ENCODE measurements at regions not wholly inside any gene's neighbourhood (a gene's known extent, or its start where the extent isn't known, plus 50 kb on each side); places are given as distances from the start of the nearest gene placed in this dataset.

DNA sequence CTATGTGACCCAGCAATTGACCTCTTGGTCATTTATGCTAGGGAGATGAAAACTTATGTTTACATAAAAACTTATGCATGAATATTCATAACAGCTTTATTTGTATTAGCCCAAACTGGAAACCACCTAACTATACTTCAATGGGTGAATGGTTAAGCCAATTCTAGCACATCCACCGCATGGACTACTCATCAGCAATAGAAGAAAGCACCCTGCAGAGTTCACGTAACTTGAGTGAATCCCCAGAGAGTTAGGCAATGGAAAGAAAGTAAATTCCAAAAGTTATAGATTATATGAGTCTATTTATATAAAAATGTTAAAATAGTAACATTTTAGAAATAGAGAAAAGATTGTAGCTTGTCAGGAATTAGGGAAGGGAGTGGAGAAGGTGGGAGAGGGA lies 60.2 kb upstream of the NRG3 start:
- TF ChIP-seq, protein P1, sequence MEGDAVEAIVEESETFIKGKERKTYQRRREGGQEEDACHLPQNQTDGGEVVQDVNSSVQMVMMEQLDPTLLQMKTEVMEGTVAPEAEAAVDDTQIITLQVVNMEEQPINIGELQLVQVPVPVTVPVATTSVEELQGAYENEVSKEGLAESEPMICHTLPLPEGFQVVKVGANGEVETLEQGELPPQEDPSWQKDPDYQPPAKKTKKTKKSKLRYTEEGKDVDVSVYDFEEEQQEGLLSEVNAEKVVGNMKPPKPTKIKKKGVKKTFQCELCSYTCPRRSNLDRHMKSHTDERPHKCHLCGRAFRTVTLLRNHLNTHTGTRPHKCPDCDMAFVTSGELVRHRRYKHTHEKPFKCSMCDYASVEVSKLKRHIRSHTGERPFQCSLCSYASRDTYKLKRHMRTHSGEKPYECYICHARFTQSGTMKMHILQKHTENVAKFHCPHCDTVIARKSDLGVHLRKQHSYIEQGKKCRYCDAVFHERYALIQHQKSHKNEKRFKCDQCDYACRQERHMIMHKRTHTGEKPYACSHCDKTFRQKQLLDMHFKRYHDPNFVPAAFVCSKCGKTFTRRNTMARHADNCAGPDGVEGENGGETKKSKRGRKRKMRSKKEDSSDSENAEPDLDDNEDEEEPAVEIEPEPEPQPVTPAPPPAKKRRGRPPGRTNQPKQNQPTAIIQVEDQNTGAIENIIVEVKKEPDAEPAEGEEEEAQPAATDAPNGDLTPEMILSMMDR (IDR thresholded peaks at IDR 0.05) = no peak
- no peak for TF ChIP-seq TCF12 (IDR thresholded peaks at IDR 0.05)
- no peak for TF ChIP-seq SIN3A (IDR thresholded peaks at IDR 0.05; ENCODE audit: borderline replicate concordance, low read depth, low read length)
- TF ChIP-seq CHD2 (IDR thresholded peaks at IDR 0.05; ENCODE audit: low read length, partially characterized antibody) = no peak
